Type B pancreatic cell (in vitro differentiated cells): ENCODE measurements at regions not wholly inside any gene's neighbourhood (a gene's known extent, or its start where the extent isn't known, plus 50 kb on each side); places are given as distances from the start of the nearest gene placed in this dataset.

Source experiments
- DNase-seq: peaks from one replicate; pipeline ENCODE4 v3.0.0; 2021; ENCODE audit warnings: mixed read lengths; ENCODE audit not compliant: unreplicated experiment; ENCODE audit errors: extremely low spot score
- H3K27ac Mint-ChIP-seq: 2 replicates; pipeline ENCODE4 v1.8.0; 2021; ENCODE audit warnings: mild to moderate bottlenecking, mixed read lengths
- H3K27me3 Mint-ChIP-seq: 2 replicates; pipeline ENCODE4 v1.8.0; 2021; ENCODE audit warnings: mixed read lengths
- H3K36me3 Mint-ChIP-seq: 2 replicates; pipeline ENCODE4 v1.8.0; 2021; ENCODE audit warnings: mixed read lengths
- H3K4me1 Mint-ChIP-seq: one replicate; pipeline ENCODE4 v1.8.0; 2021; ENCODE audit warnings: mixed read lengths; ENCODE audit not compliant: unreplicated experiment
- H3K4me3 Mint-ChIP-seq: 2 replicates; pipeline ENCODE4 v1.8.0; 2021; ENCODE audit warnings: mild to moderate bottlenecking, mixed read lengths
- H3K9me3 Mint-ChIP-seq: 2 replicates; pipeline ENCODE4 v1.8.0; 2021; ENCODE audit warnings: mixed read lengths
- CTCF ChIP-seq: fragments of 200-600 bp; sonication (generic); conservative IDR thresholded peaks from 2 replicates; pipeline ENCODE4 v1.5.0; 2021; ENCODE audit warnings: antibody characterized with exemption, mild to moderate bottlenecking

GRCh38 chr3:147653367-147653923 is 244.3 kb downstream of the ZIC1 start:
- Mint-ChIP-seq H3K4me1 (no peaks in the 10 kb centered on the region), H3K36me3 (no peaks in the 10 kb centered on the region), H3K4me3 (no peak overlapping the region), H3K27ac (no peak overlapping the region), H3K27me3 (no peaks in the 10 kb centered on the region), H3K9me3 (no peaks in the 10 kb centered on the region)
- TF ChIP-seq CTCF: no peak
- DNase-seq: no peak

- Mint-ChIP-seq H3K4me1 (no peaks in the 10 kb centered on the region), H3K9me3 (no peaks in the 10 kb centered on the region), H3K4me3 (no peak overlapping the region), H3K36me3 (no peaks in the 10 kb centered on the region), H3K27me3 (peaks cover 3% of the 10 kb centered on the region), H3K27ac (no peak overlapping the region)
- no peak for TF ChIP-seq CTCF
- DNase-seq: no peak
Observed at GRCh38 chr3:147654827-147655226, 245.7 kb downstream of the ZIC1 start.

GRCh38 chr3:147655236-147655635 is 246.1 kb downstream of the ZIC1 start:
- no peaks in the 10 kb centered on the region for H3K9me3 Mint-ChIP-seq
- H3K4me3 Mint-ChIP-seq: no peak overlapping the region
- TF ChIP-seq CTCF: no peak
- no peak for DNase-seq
- no peaks in the 10 kb centered on the region for H3K4me1 Mint-ChIP-seq
- H3K27me3 Mint-ChIP-seq: peaks cover 3% of the 10 kb centered on the region
- no peaks in the 10 kb centered on the region for H3K36me3 Mint-ChIP-seq
- H3K27ac Mint-ChIP-seq: no peak overlapping the region

GRCh38 chr3:147656023-147656422 is 246.9 kb downstream of the ZIC1 start:
- Mint-ChIP-seq H3K36me3 (no peaks in the 10 kb centered on the region), H3K27ac (no peak overlapping the region), H3K4me1 (no peaks in the 10 kb centered on the region), H3K27me3 (peaks cover 3% of the 10 kb centered on the region), H3K9me3 (no peaks in the 10 kb centered on the region), H3K4me3 (no peak overlapping the region)
- no peak for DNase-seq
- no peak for TF ChIP-seq CTCF

GRCh38 chr3:147661916-147662315 is 252.8 kb downstream of the ZIC1 start:
- no peaks in the 10 kb centered on the region for H3K9me3 Mint-ChIP-seq
- peaks cover 3% of the 10 kb centered on the region for H3K27me3 Mint-ChIP-seq
- no peak for DNase-seq
- H3K4me1 Mint-ChIP-seq: no peaks in the 10 kb centered on the region
- no peaks in the 10 kb centered on the region for H3K36me3 Mint-ChIP-seq
- no peak overlapping the region for H3K4me3 Mint-ChIP-seq
- TF ChIP-seq CTCF: no peak
- no peak overlapping the region for H3K27ac Mint-ChIP-seq

GRCh38 chr3:147662705-147663104 is 253.5 kb downstream of the ZIC1 start:
- Mint-ChIP-seq H3K27me3 (peaks cover 3% of the 10 kb centered on the region), H3K36me3 (no peaks in the 10 kb centered on the region), H3K27ac (no peak overlapping the region), H3K4me3 (no peak overlapping the region), H3K9me3 (no peaks in the 10 kb centered on the region), H3K4me1 (no peaks in the 10 kb centered on the region)
- TF ChIP-seq CTCF: no peak
- no peak for DNase-seq
